ENCODE measurements at regions not wholly inside any gene's neighbourhood (a gene's known extent, or its start where the extent isn't known, plus 50 kb on each side); places are given as distances from the start of the nearest gene placed in this dataset.

GRCh38 chr16:16937576-16937975, 533.2 kb downstream of the XYLT1 start:
- TF ChIP-seq CTCF (IDR thresholded peaks at IDR 0.05) (no peak), KAT7 (CRISPR knock-in tag; IDR thresholded peaks at IDR 0.05; ENCODE audit: borderline replicate concordance) (no peak), NR3C1 (CRISPR knock-in tag; conservative IDR thresholded peaks at IDR 0.05; ENCODE audit: low read depth) (no peak), TEAD4 (CRISPR knock-in tag; IDR thresholded peaks at IDR 0.05) (no peak), ZBTB21 (CRISPR knock-in tag; IDR thresholded peaks at IDR 0.05; ENCODE audit: borderline replicate concordance) (no peak), MLX (CRISPR knock-in tag; IDR thresholded peaks at IDR 0.05) (no peak), ATF2 (CRISPR knock-in tag; IDR thresholded peaks at IDR 0.05; ENCODE audit: borderline replicate concordance, low read depth) (no peak), ATF3 (CRISPR knock-in tag; conservative IDR thresholded peaks at IDR 0.05) (no peak)

All from WTC11 (cell line).